Hematopoietic multipotent progenitor cell treated with erythropoietin and hydrocortisone succinate and interleukin-3 and kit ligand, for 6 days (in vitro differentiated cells): ENCODE measurements at regions not wholly inside any gene's neighbourhood (a gene's known extent, or its start where the extent isn't known, plus 50 kb on each side); places are given as distances from the start of the nearest gene placed in this dataset.

Experiments used
- DNase-seq: peaks from one replicate; pipeline ENCODE4 v3.0.0-alpha.2; 2015

GRCh38 chr1:208421486-208421885 is 177.3 kb upstream of the PLXNA2 start:
- DNase-seq: no peak

GRCh38 chr1:208423526-208423925 is 179.3 kb upstream of the PLXNA2 start:
- peak; percentile 13 for DNase-seq

GRCh38 chr1:208425096-208425495 is 180.9 kb upstream of the PLXNA2 start:
- no peak for DNase-seq

DNA sequence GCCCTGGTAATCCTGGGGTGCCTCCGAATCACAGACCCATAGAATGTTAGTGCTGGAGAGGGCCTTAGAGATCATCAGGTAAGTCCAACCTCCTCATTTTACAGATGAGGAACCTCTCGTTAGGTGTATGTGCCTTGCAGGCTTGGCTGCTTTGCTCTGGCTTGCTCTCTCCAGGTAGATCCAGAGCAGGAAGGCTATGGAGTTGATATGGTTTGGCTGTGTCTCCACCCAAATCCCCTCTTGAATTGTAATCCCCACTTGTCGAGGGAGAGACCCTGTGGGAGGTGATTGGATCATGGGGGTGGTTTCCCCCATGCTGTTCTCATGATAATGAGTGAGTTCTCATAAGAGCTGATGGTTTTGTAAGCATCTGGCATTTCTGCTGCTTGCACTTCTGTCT is 186.0 kb upstream of the PLXNA2 start:
- DNase-seq: no peak

DNA sequence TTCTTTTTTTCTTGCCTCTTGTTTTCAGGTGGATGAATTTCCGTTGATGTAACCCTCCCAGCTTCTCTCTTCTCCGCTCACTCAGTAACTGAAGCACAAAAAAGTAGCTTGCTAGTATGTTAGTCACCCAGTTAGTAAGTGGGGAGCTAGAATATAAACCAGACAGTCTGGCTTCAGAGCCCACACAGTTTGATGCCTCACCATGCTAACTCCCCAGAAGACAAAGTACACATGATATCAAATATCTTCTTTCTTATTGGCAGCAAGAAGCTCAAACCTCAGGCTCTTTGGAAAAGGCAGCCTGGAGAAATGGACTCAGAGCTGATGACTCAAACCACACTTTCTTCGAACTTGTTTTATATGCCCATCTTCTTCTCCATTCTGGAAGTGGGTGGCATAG is 187.5 kb upstream of the PLXNA2 start:
- DNase-seq: no peak

- no peak for DNase-seq
These were observed 188.2 kb upstream of the PLXNA2 start for GRCh38 chr1:208432346-208432745.

- DNase-seq: no peak
These were observed 188.9 kb upstream of the PLXNA2 start for GRCh38 chr1:208433086-208433485.

GRCh38 chr1:208433971-208434370 is 189.8 kb upstream of the PLXNA2 start:
- no peak for DNase-seq

DNA sequence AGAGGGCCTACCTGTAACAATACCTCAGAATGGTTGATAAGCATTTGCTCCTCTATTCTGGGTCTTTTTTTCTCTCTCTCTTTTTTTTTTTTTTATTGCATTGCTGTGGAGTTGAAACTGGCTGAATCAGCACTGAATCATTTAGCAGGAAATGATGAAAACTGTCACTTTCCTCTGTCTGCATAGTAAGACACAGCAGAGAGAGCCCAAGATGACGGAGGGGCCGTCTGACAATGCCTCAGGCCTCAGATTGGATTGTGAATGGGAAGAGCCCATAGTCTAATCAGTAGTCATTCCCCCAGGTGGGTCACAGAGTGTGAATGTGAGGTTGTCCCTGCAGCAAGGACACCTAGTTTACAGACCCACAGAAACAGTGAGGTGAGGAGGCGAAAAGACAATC is 193.2 kb upstream of the PLXNA2 start:
- no peak for DNase-seq

- DNase-seq: no peak
These were observed 194.0 kb upstream of the PLXNA2 start for GRCh38 chr1:208438112-208438699.

GRCh38 chr1:208445758-208446203 is 201.6 kb upstream of the PLXNA2 start:
- peak; percentile 9 for DNase-seq

GRCh38 chr1:208446271-208446691 is 202.1 kb upstream of the PLXNA2 start:
- no peak for DNase-seq

DNA sequence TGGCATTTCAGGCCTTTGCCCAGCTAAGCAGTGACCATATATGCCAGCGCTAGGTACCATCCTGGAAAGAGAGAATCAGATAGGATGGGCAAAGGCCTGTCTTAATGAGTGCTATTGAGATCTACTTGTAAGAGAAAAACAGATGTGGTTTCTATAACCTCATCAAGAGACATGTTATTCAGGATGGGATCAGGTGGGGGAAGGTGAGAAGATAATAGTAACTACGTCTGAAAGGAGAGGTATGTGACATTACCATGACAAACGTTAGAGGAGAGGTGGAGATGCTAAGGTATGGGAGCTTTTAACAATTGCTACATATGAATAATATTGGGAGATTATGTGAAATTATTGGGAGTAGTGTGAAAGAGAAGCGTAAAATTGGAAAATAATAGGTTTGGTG is 204.2 kb upstream of the PLXNA2 start:
- DNase-seq: no peak

DNA sequence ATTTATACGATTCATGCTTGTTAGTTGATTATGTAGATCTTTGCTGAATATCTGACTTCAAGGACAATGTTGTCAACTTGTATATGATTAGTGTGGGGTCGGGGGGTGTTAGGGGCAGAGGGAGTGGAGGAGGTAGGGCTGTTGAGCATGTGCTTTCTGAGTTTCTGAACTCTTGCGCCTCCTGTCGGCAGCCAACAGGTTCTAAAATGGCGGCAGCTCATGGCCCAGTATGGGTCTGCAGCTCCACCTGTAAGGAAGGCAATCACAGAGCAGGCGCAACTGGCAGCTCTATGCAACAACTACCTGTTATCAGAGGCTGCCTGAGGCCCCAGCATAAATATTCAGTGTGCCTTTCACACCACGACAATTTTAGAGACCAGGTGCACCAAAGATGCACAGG is 205.8 kb upstream of the PLXNA2 start:
- no peak for DNase-seq

DNA sequence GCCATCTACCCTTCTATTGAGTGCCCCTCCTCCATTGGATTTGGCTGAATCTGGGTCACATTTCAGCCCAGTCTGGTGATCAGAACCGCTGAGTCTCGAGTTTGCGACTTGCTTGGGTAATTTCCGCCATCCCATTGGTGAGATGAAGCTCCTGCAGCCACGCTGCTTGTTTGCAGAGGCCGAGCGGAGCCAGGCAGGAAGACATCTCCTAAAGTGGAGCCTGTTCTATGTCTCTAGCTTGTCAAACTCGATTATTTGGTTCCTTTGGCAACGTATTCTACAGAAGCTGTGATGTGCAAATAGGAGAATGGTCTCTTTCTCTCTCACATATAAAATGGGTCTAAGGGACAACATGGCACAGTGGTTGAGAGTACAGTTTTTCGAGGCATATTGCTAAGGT is 206.8 kb upstream of the PLXNA2 start:
- DNase-seq: no peak

DNA sequence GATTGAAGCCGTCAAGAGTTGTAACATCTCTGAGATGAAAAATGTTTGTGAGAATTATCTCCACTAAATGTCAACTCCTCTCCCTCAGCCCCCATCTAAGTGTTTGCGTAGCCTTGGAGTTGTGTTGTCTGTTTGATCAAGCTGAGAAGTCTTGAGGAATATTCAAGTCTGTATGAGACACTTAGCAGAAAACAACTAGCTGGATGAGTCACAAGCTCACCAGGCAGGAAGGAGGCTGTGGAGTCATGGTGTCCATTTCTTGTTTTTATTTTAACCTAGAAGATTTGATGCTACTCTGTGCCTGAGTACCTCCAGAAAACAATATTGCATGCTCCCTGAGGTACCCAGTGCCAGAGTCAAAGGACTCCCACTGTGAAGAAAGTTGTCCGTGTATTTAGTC is 211.6 kb upstream of the PLXNA2 start:
- no peak for DNase-seq

DNA sequence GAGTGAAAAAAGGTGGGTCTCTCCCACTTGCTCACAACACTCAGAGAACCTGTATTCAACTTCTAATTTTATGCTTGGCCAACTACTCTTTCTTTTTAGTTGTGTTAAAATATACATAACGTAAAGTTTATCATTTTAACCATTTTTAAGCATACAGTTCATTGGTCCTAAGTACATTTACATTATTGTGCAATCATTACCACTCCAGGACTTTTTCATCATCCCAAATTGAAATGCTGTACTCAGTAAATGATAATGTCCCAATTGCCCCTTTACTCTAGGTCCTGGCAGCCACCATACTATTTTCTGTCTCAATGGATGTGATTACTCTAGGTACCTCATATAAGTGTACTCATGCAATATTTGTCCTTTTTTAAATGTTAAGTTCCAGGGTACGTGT is 212.3 kb upstream of the PLXNA2 start:
- no peak for DNase-seq

- DNase-seq: no peak
These were observed 216.6 kb upstream of the PLXNA2 start for GRCh38 chr1:208460823-208461222.

DNA sequence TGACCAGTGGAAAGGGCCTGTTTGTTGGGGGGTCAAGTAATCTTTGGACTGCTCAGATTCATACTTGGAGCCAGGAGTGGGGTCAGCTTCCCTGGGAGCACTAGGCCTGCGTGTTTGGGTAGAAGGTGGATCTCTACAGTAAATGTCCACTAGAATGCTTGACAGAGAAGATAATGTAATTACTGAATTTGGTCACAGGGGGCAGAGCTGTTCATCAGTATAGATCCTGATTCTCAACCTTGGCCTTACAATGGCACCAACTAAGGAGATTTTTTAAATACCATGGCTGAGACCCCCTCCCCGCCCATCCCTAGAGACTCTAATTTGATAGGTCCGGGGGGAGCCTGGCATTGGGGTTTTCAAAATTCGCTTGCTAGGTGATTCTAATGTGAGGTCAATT is 217.5 kb upstream of the PLXNA2 start:
- DNase-seq: peak; percentile 33

DNA sequence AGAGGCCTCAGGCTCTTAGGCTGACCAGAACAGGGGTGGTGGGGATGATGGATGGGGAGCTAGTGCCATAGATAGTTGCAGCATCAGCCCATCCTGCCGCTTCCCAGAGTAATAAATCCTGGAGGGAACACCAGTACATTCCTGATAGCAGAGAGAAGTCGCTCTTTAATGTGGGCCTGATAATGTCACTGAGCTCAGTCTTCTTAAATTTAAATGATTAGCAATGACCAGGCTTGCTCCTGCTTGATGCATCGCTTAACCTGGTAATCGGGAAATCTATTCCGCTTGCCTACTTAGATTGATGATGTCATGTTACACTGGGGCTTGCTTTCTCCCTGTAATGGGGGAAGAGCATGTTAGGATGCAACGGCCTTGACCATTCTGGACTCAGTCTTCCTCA is 218.6 kb upstream of the PLXNA2 start:
- no peak for DNase-seq

GRCh38 chr1:208465266-208465665 is 221.1 kb upstream of the PLXNA2 start:
- no peak for DNase-seq

DNA sequence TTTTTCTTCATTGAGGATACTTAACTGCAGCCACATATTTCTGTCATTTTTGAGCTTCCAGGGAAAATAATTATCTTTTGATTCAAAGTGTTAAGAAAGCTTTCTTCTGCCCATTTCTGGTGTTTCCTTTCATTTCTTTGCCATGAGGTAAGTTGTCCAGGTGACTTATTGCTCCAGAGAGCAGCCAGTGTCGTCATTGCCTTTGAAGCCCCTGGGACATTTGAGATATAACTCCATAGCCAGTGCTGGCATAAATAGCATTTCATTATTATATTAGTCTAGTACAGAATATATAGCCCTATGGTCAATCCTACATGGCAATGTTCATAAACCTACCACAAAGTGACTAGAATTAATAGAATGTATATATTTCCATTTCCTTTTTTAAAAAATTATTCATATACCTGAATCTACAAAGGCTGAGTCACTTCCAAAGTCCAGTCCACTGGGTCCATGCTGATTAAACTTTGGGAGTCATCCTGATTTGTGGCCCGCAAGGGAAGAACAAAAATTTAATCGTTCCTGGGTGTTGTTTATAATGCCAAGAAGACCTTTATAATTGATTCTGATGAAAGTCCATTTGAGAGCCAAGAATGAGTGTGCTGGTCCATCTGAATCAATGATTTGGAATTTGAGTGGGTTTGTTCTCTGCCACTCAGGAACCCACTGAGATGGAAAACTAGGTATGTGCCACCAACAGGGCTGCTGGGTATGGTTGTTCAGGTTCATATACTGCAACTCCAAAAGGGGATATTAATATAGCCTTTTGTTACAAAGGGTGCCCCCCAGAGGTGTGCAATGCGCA is 221.8 kb upstream of the PLXNA2 start:
- no peak for DNase-seq

GRCh38 chr1:208467151-208467780 is 223.1 kb upstream of the PLXNA2 start:
- no peak for DNase-seq

GRCh38 chr1:208475449-208475848 is 231.3 kb upstream of the PLXNA2 start:
- no peak for DNase-seq
